GM23248 (cell line): ENCODE measurements at regions not wholly inside any gene's neighbourhood (a gene's known extent, or its start where the extent isn't known, plus 50 kb on each side); places are given as distances from the start of the nearest gene placed in this dataset.

ENCODE experiments used
- DNase-seq: peaks from one replicate; pipeline ENCODE4 v3.0.0-alpha.2; 2015
- H2AFZ ChIP-seq: fragments of 200-600 bp; sonication (generic); 2 replicates; pipeline ENCODE4 v1.6.1; 2016; ENCODE audit warnings: antibody characterized with exemption
- H3F3A ChIP-seq: fragments of 200-600 bp; sonication (generic); 2 replicates; pipeline ENCODE4 v1.6.1; 2016; ENCODE audit warnings: mild to moderate bottlenecking, antibody characterized with exemption, mixed run types; ENCODE audit not compliant: insufficient read depth
- H3K27ac ChIP-seq: fragments of 200-600 bp; sonication (generic); 2 replicates; pipeline ENCODE4 v1.5.1; 2016; ENCODE audit warnings: mild to moderate bottlenecking
- H3K27me3 ChIP-seq: fragments of 200-600 bp; sonication (generic); replicated peaks from 2 replicates; pipeline ENCODE4 v1.6.1; 2016; ENCODE audit warnings: mild to moderate bottlenecking; ENCODE audit not compliant: insufficient read depth
- H3K36me3 ChIP-seq: fragments of 200-600 bp; sonication (generic); 2 replicates; pipeline ENCODE4 v1.6.1; 2016; ENCODE audit warnings: low read depth, mild to moderate bottlenecking
- H3K4me1 ChIP-seq: fragments of 200-600 bp; sonication (generic); 2 replicates; pipeline ENCODE4 v1.6.1; 2016; ENCODE audit warnings: mild to moderate bottlenecking; ENCODE audit not compliant: insufficient read depth
- H3K4me2 ChIP-seq: fragments of 200-600 bp; sonication (generic); one replicate; pipeline ENCODE4 v1.6.1; 2016; ENCODE audit warnings: mild to moderate bottlenecking; ENCODE audit not compliant: unreplicated experiment
- H3K4me3 ChIP-seq: fragments of 200-600 bp; sonication (generic); 2 replicates; pipeline ENCODE4 v1.5.1; 2016; ENCODE audit warnings: mild to moderate bottlenecking
- H3K79me2 ChIP-seq: fragments of 200-600 bp; sonication (generic); 2 replicates; pipeline ENCODE4 v1.6.1; 2016; ENCODE audit warnings: mild to moderate bottlenecking; ENCODE audit not compliant: insufficient read depth
- H3K9ac ChIP-seq: fragments of 200-600 bp; sonication (generic); 2 replicates; pipeline ENCODE4 v1.6.1; 2016; ENCODE audit warnings: mild to moderate bottlenecking
- H3K9me2 ChIP-seq: fragments of 200-600 bp; sonication (generic); 2 replicates; pipeline ENCODE4 v1.6.1; 2016; ENCODE audit warnings: mixed run types, mild to moderate bottlenecking, moderate library complexity; ENCODE audit not compliant: insufficient read depth
- H3K9me3 ChIP-seq: fragments of 200-600 bp; sonication (generic); one replicate; pipeline ENCODE4 v1.6.1; 2017; ENCODE audit warnings: low read depth
- H4K20me1 ChIP-seq: fragments of 200-600 bp; sonication (generic); 2 replicates; pipeline ENCODE4 v1.6.0; 2016; ENCODE audit not compliant: insufficient read depth
- EZH2 ChIP-seq: fragments of 200-600 bp; sonication (generic); IDR thresholded peaks from 2 replicates; pipeline ENCODE4 v1.6.1; 2018; ENCODE audit warnings: antibody characterized with exemption, mild to moderate bottlenecking; ENCODE audit not compliant: insufficient read depth, poor library complexity, severe bottlenecking
- EZH2phosphoT487 ChIP-seq: fragments of 200-600 bp; sonication (generic); IDR thresholded peaks from 2 replicates; pipeline ENCODE4 v1.6.1; 2018; ENCODE audit warnings: antibody characterized with exemption, moderate library complexity, mild to moderate bottlenecking, low read depth; ENCODE audit not compliant: insufficient read depth
- WGBS, 2 experiments: methylation state at CpG; one replicate each; pipeline ENCODE4 v1.1.6; 2015 to 2017; ENCODE audit warnings: low lambda C conversion rate in 2 of 2, low coverage in 1 of 2; ENCODE audit errors: missing lambda C conversion rate in 2 of 2; 5-methylcytosine and 5-hydroxymethylcytosine counted together
- in situ Hi-C: fragments of 300-500 bp; cut with MboI; formaldehyde crosslinking; loops from 2 replicates; pipeline ENCODE4 v1.15.0; 2020

DNA sequence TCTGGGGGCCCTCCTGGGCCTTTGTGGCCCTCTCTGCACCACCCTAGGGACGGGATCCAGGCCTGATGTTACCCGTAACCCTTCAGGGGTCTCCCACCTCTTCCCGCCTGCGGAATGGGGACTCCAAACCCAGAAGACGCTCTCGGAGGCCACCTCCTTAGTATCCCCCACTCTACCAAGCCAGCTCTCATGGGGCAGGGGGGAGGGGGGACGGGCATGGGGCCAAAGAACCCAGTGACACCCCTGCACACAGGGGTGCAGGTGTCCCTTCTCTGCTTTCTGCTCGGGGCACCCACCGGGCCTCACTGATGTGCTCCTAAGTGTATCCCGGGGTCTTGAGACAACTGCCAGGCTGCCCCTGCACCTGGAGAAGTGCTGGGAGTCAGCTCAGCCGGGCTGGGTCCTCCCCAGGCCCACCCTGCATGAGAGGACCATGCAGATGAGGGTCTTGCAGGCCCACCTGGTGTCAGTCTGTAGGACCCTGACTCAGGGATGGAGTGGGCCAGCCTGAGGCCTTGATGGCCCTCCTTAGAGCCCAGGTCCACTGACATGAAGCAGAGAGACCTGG, 176.9 kb downstream of the IGLL1 start:
- Histone ChIP-seq H3K27me3 (peaks cover 6% of the 10 kb centered on the region; the same call in 1 of the 2 replicates), H3K27ac (no peak overlapping the region), H3K4me1 (no peaks in the 10 kb centered on the region), H3K79me2 (no peaks in the 10 kb centered on the region), H3F3A (no peaks in the 10 kb centered on the region), H3K9ac (no peak overlapping the region), H4K20me1 (no peaks in the 10 kb centered on the region), H3K4me2 (no peak overlapping the region), H3K9me2 (no peaks in the 10 kb centered on the region), H3K9me3 (no peaks in the 10 kb centered on the region), H3K4me3 (no peak overlapping the region), H3K36me3 (no peaks in the 10 kb centered on the region), H2AFZ (no peak overlapping the region)
- no peak for DNase-seq
- WGBS, 2 experiments, result 85 to 87% methylated on average over 9 to 11 of the region's 11 CpGs
- TF ChIP-seq EZH2phosphoT487 (no peak), EZH2 (no peak)
- in situ Hi-C loops, result no loop called here

DNA sequence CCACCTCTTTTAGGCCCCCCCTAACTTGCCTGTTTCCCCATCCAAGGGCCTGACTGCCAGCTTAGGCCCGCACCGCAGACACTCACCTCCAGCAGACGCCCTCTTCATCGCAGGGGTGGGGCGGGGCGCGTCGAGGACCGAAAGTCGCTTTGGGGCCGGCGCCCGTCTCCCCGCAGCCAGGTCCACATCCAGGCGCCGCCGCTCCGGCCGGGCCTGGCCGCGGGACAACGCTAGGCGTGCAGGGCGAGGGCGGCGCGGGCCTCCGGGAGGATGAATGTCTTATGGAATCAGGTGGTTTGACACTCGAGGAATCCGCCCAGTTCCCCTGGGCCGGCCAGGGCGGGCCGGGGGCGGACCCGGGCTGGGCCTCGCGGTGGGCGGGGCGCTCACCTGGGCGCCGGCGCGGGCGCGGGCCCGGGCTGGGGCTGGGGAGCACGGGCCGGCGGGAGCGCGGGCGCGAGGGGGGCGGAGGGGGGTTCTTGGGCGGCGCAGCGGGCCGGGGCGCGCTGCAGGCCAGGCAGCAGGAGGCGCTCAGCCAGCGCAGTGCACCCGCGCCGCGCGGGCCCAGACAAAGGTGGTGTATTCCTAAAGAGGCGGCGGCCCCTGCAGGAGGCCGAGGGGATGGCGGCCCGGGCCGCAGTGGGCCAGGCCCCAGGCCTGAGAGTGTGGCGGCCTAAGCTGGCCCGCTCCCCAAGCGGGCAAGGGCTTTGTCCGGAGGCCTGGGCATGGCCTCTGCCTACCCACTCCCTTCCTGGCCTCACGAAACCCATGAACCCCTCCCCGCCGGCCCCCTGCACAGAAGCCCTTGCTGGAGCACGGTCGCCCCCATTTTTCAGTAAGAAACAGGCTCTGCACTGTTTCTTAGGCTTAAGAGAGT, 177.6 kb downstream of the IGLL1 start:
- no peak overlapping the region for H3K4me2 ChIP-seq
- no peaks in the 10 kb centered on the region for H3K9me3 ChIP-seq
- no peak overlapping the region for H2AFZ ChIP-seq
- peak; percentile 69 for DNase-seq
- 16 to 17% methylated on average over 61 to 70 of the region's 82 CpGs for WGBS, 2 experiments
- no peaks in the 10 kb centered on the region for H4K20me1 ChIP-seq
- in situ Hi-C loops, result no loop called here
- no peak overlapping the region for H3K27ac ChIP-seq
- peaks cover 6% of the 10 kb centered on the region; the same call in 1 of the 2 replicates for H3K27me3 ChIP-seq
- no peaks in the 10 kb centered on the region for H3K9me2 ChIP-seq
- no peak overlapping the region for H3K4me3 ChIP-seq
- H3K79me2 ChIP-seq, result no peaks in the 10 kb centered on the region
- no peaks in the 10 kb centered on the region for H3K4me1 ChIP-seq
- no peaks in the 10 kb centered on the region for H3K36me3 ChIP-seq
- TF ChIP-seq EZH2phosphoT487 (no peak), EZH2 (no peak)
- H3K9ac ChIP-seq, result no peak overlapping the region
- no peaks in the 10 kb centered on the region for H3F3A ChIP-seq

DNA sequence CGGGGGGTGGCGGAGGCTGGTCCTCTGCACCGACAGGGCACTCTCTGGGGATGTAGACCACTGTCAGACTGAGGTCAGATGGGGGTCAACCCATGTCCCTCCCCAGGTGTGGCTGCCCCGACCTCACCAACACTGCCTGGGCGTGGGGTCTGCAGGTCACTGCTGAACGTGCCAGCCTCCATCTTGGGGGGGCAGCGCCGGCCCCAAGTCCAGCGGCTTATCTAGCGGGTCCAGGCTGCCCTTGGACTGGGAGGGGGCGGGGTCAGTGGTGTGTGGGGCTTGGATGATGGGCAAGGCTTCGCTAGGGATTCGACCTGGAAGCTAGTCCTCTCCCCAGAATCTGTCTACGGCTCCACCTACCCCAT, 178.2 kb downstream of the IGLL1 start:
- DNase-seq, result no peak
- Histone ChIP-seq H3K4me3 (no peak overlapping the region), H3K36me3 (no peaks in the 10 kb centered on the region), H4K20me1 (no peaks in the 10 kb centered on the region), H3F3A (no peaks in the 10 kb centered on the region), H3K4me2 (no peak overlapping the region), H3K9me2 (no peaks in the 10 kb centered on the region), H3K9ac (no peak overlapping the region), H3K9me3 (no peaks in the 10 kb centered on the region), H3K4me1 (no peaks in the 10 kb centered on the region), H3K27ac (no peak overlapping the region), H3K27me3 (peaks cover 6% of the 10 kb centered on the region; the same call in 1 of the 2 replicates), H2AFZ (no peak overlapping the region), H3K79me2 (no peaks in the 10 kb centered on the region)
- 57 to 64% methylated on average over 10 to 14 of the region's 14 CpGs for WGBS, 2 experiments
- TF ChIP-seq EZH2 (no peak), EZH2phosphoT487 (no peak)
- in situ Hi-C loops, result no loop called here

DNA sequence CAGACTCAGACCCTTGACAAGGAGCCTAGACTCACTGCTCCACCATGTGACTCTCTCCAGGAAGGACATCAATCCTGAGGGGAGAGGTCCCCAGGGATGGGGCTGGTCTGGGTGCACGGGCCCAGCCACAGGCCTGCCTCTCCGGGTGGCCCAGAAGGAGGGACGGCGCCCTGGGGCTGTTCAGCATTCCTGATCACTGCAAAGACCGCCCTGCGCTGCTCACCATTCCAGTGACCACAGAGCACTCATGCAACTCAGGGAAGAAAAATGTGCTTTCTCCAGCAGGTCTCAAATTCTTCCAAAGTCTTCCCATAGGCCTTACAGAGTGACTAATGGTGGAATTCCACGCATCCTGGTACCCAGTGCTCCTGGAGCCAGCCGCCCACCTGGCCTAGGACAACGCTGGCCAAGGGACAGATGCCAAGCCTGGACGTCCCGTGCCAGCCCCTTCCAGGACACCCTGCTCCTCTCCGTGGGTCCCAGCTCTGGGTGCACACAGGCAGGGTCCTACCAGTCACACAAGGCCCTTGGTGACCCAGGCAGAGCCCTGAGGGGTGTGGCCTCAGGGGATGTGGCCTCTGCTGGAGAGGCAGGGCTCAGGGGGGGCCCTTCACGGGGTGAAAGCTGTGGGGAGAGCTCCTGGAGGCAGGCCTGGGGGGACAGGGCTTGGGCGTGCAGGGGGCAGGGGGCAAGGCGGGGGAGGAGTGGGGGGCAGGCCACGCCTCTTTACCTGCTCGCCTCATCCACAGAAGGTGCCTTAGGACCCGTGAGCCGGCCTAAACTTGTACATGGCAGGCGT, 178.8 kb downstream of the IGLL1 start:
- Histone ChIP-seq H3K9ac (no peak overlapping the region), H4K20me1 (no peaks in the 10 kb centered on the region), H3K79me2 (no peaks in the 10 kb centered on the region), H3K9me2 (no peaks in the 10 kb centered on the region), H3K27me3 (peaks cover 4% of the 10 kb centered on the region; the same call in 1 of the 2 replicates), H3K4me2 (no peak overlapping the region), H3K4me1 (no peaks in the 10 kb centered on the region), H2AFZ (no peak overlapping the region), H3F3A (no peaks in the 10 kb centered on the region), H3K27ac (no peak overlapping the region), H3K9me3 (no peaks in the 10 kb centered on the region), H3K4me3 (no peak overlapping the region), H3K36me3 (no peaks in the 10 kb centered on the region)
- peak; percentile 86 for DNase-seq
- in situ Hi-C loops, result no loop called here
- WGBS, 2 experiments, result 53 to 58% methylated on average over 15 to 20 of the region's 20 CpGs
- TF ChIP-seq EZH2phosphoT487 (no peak), EZH2 (no peak)
